C1 segment of cervical spinal cord (tissue), 14 donors: ENCODE measurements at regions not wholly inside any gene's neighbourhood (a gene's known extent, or its start where the extent isn't known, plus 50 kb on each side); places are given as distances from the start of the nearest gene placed in this dataset.

Source experiments
- DNase-seq, 14 donors: peaks; one replicate each; lab custom pipeline; 2025; lab: John Stamatoyannopoulos, UW

- DNase-seq: no peak
Measured at GRCh38 chrX:150163956-150164726, 199.0 kb upstream of the MAMLD1 start.

- DNase-seq: no peak
Measured at GRCh38 chrX:150164971-150165600, 198.0 kb upstream of the MAMLD1 start.

GRCh38 chrX:150165776-150166610 lies 197.1 kb upstream of the MAMLD1 start:
- no peak for DNase-seq

GRCh38 chrX:150167482-150168324 lies 195.4 kb upstream of the MAMLD1 start:
- no peak for DNase-seq

GRCh38 chrX:150182161-150182560 lies 181.0 kb upstream of the MAMLD1 start:
- no peak for DNase-seq

- no peak for DNase-seq
Measured at GRCh38 chrX:150184491-150184890, 178.6 kb upstream of the MAMLD1 start.

- DNase-seq: no peak
Measured at GRCh38 chrX:150185766-150186165, 177.4 kb upstream of the MAMLD1 start.

GRCh38 chrX:150192816-150193215 lies 170.3 kb upstream of the MAMLD1 start:
- DNase-seq: no peak

- DNase-seq: no peak
Measured at GRCh38 chrX:150196285-150196684, 166.8 kb upstream of the MAMLD1 start.

GRCh38 chrX:150197388-150197787 lies 165.7 kb upstream of the MAMLD1 start:
- DNase-seq: no peak

- DNase-seq: no peak
Measured at GRCh38 chrX:150198776-150199175, 164.3 kb upstream of the MAMLD1 start.

GRCh38 chrX:150199181-150199580 lies 163.9 kb upstream of the MAMLD1 start:
- DNase-seq: no peak

- DNase-seq: no peak
Measured at GRCh38 chrX:150199803-150200202, 163.3 kb upstream of the MAMLD1 start.

- DNase-seq: no peak
Measured at GRCh38 chrX:150200361-150200760, 162.8 kb upstream of the MAMLD1 start.

- peak in 1 of 14 donors; percentile 44 for DNase-seq
Measured at GRCh38 chrX:150200820-150201287, 162.3 kb upstream of the MAMLD1 start.

- DNase-seq: no peak
Measured at GRCh38 chrX:150201391-150201790, 161.7 kb upstream of the MAMLD1 start.

- DNase-seq: no peak
Measured at GRCh38 chrX:150201841-150202240, 161.3 kb upstream of the MAMLD1 start.

- peak in 1 of 14 donors; percentile 7 for DNase-seq
Measured at GRCh38 chrX:150202641-150203247, 160.4 kb upstream of the MAMLD1 start.

- no peak for DNase-seq
Measured at GRCh38 chrX:150203248-150203645, 159.9 kb upstream of the MAMLD1 start.

GRCh38 chrX:150205011-150205410 lies 158.1 kb upstream of the MAMLD1 start:
- no peak for DNase-seq

- no peak for DNase-seq
Measured at GRCh38 chrX:150207733-150208132, 155.4 kb upstream of the MAMLD1 start.
